PC-3 (cell line): ENCODE measurements at regions not wholly inside any gene's neighbourhood (a gene's known extent, or its start where the extent isn't known, plus 50 kb on each side); places are given as distances from the start of the nearest gene placed in this dataset.

Experiments used
- ATAC-seq: fragments of 200-7000 bp; cut with Tn5 transposase; 2 replicates; pipeline ENCODE4 v1.9.1; 2020; ENCODE audit warnings: mild to moderate bottlenecking, moderate library complexity
- BruUV-seq: library from RNA; stranded (reverse); fragments of 400-500 nt; replicated peaks from 2 replicates; lab custom pipeline; 2021; lab: Mats Ljungman, UMichigan
- CTCF ChIA-PET: fragments of 300-600 bp; sonication (Branson Sonifier 250); formaldehyde crosslinking; loops from one replicate; lab custom pipeline; 2022; ENCODE audit warnings: antibody characterized with exemption; lab: Charles Lee
- POLR2A ChIA-PET: fragments of 300-600 bp; sonication (Branson Sonifier 250); formaldehyde crosslinking; loops from one replicate; lab custom pipeline; 2022; ENCODE audit warnings: antibody characterized with exemption; ENCODE audit not compliant: unreplicated experiment; lab: Charles Lee
- DNase-seq: peaks from one replicate; pipeline ENCODE4 v3.0.0-alpha.2; 2015
- H2AFZ ChIP-seq: fragments of 300-600 bp; sonication (generic); 2 replicates; pipeline ENCODE4 v1.6.0; 2016; ENCODE audit warnings: antibody characterized with exemption, low read length
- H3F3A ChIP-seq: fragments of 300-600 bp; sonication (generic); one replicate; pipeline ENCODE4 v1.6.0; 2017; ENCODE audit warnings: antibody characterized with exemption, low read length, control low read depth, mild to moderate bottlenecking; ENCODE audit not compliant: unreplicated experiment
- H3K27ac ChIP-seq: fragments of 300-600 bp; sonication (generic); 2 replicates; pipeline ENCODE4 v1.5.1; 2016; ENCODE audit warnings: mild to moderate bottlenecking, low read length
- H3K27me3 ChIP-seq: fragments of 300-600 bp; sonication (generic); 2 replicates; pipeline ENCODE4 v1.6.1; 2016; ENCODE audit warnings: low read length, mixed read lengths
- H3K36me3 ChIP-seq: fragments of 300-600 bp; sonication (generic); 2 replicates; pipeline ENCODE4 v1.6.1; 2016; ENCODE audit warnings: low read depth, mixed run types, low read length, mixed read lengths
- H3K4me1 ChIP-seq: fragments of 300-600 bp; sonication (generic); 2 replicates; pipeline ENCODE4 v1.5.1; 2016; ENCODE audit warnings: low read length; ENCODE audit not compliant: insufficient read depth
- H3K4me2 ChIP-seq: fragments of 300-600 bp; sonication (generic); 2 replicates; pipeline ENCODE4 v1.6.0; 2016; ENCODE audit warnings: low read length
- H3K4me3 ChIP-seq: fragments of 300-600 bp; sonication (generic); 2 replicates; pipeline ENCODE4 v1.5.1; 2016; ENCODE audit warnings: mild to moderate bottlenecking, low read length, mixed read lengths
- H3K79me2 ChIP-seq: fragments of 300-600 bp; sonication (generic); 2 replicates; pipeline ENCODE4 v1.6.1; 2017; ENCODE audit warnings: low read length, mixed read lengths
- H3K9ac ChIP-seq: fragments of 300-600 bp; sonication (generic); 2 replicates; pipeline ENCODE4 v1.6.0; 2016; ENCODE audit warnings: mild to moderate bottlenecking, low read length
- H3K9me2 ChIP-seq: fragments of 300-600 bp; sonication (generic); replicated peaks from 2 replicates; pipeline ENCODE4 v1.6.1; 2016; ENCODE audit warnings: mixed run types, low read length, mixed read lengths
- H3K9me3 ChIP-seq: fragments of 300-600 bp; sonication (generic); 2 replicates; pipeline ENCODE4 v1.6.1; 2016; ENCODE audit warnings: low read length, mixed read lengths
- H4K20me1 ChIP-seq: fragments of 300-600 bp; sonication (generic); 2 replicates; pipeline ENCODE4 v1.6.1; 2016; ENCODE audit warnings: low read length, mixed read lengths
- CTCF ChIP-seq: fragments of 300-600 bp; sonication (generic); conservative IDR thresholded peaks from 2 replicates; pipeline ENCODE4 v1.5.1; 2017; ENCODE audit warnings: antibody characterized with exemption, low read depth, mild to moderate bottlenecking, low read length
- EZH2 ChIP-seq: fragments of 300-600 bp; sonication (generic); IDR thresholded peaks from one replicate; pipeline ENCODE4 v1.6.1; 2017; ENCODE audit warnings: antibody characterized with exemption, mild to moderate bottlenecking, low read length; ENCODE audit not compliant: unreplicated experiment
- EZH2phosphoT487 ChIP-seq: fragments of 300-600 bp; sonication (generic); IDR thresholded peaks from 2 replicates; pipeline ENCODE4 v1.6.1; 2018; ENCODE audit warnings: mild to moderate bottlenecking, antibody characterized with exemption, low read length, borderline replicate concordance
- intact Hi-C: fragments of 100-400 bp; cut with micrococcal nuclease; formaldehyde crosslinking; loops from 2 replicates; pipeline ENCODE4 v1.9.0; 2023

DNA sequence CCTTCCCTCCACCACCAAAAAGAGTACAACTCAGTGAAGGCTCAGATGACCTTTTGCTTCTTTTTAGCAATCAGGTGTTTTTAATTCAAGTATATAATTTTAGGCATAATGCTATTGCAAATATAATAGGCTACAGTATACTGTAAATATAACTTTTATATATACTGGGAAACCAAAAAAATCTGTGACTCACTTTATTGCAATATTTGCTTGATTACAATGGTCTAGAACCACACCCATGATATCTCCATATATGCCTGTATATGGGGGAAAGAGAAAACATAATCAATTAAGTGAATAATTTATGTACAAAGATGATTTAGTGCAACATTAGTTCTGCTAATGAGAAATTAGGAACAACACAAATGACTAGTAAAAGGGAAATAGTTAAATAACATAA is 134.3 kb downstream of the TLE3 start:
- peaks cover 18% of the 10 kb centered on the region for H3K4me1 ChIP-seq
- no peaks in the 10 kb centered on the region for H3K9me3 ChIP-seq
- intact Hi-C loops = no loop called here
- ATAC-seq (peak; percentile 67), DNase-seq (peak; percentile 65)
- no peaks in the 10 kb centered on the region for H3K27me3 ChIP-seq
- no peaks in the 10 kb centered on the region for H3F3A ChIP-seq
- TF ChIP-seq EZH2 (no peak), EZH2phosphoT487 (no peak), CTCF (no peak)
- no peaks in the 10 kb centered on the region for H3K9me2 ChIP-seq
- no TSS peak for BruUV-seq
- no peaks in the 10 kb centered on the region for H3K79me2 ChIP-seq
- H2AFZ ChIP-seq = no peak overlapping the region
- H3K4me3 ChIP-seq = no peak overlapping the region
- H4K20me1 ChIP-seq = no peaks in the 10 kb centered on the region
- ChIA-PET CTCF (no interaction called here), POLR2A (no interaction called here)
- H3K4me2 ChIP-seq = peak overlapping the region; percentile 30
- no peak overlapping the region for H3K9ac ChIP-seq
- H3K36me3 ChIP-seq = no peaks in the 10 kb centered on the region
- no peak overlapping the region for H3K27ac ChIP-seq

- no peak overlapping the region for H3K4me2 ChIP-seq
- DNase-seq = no peak
- no peaks in the 10 kb centered on the region for H3K9me2 ChIP-seq
- POLR2A ChIA-PET = no interaction called here
- peaks cover 13% of the 10 kb centered on the region; the same call in 1 of the 2 replicates for H3K27me3 ChIP-seq
- H3K79me2 ChIP-seq = no peaks in the 10 kb centered on the region
- H3K4me1 ChIP-seq = no peaks in the 10 kb centered on the region
- H3K27ac ChIP-seq = no peak overlapping the region
- H3K4me3 ChIP-seq = no peak overlapping the region
- no peak overlapping the region for H3K9ac ChIP-seq
- TF ChIP-seq EZH2 (no peak), CTCF (no peak), EZH2phosphoT487 (no peak)
- no peaks in the 10 kb centered on the region for H3K36me3 ChIP-seq
- no peaks in the 10 kb centered on the region for H4K20me1 ChIP-seq
- no TSS peak for BruUV-seq
- no peak for ATAC-seq
- H3F3A ChIP-seq = no peaks in the 10 kb centered on the region
- CTCF ChIA-PET = no interaction called here
- no peaks in the 10 kb centered on the region for H3K9me3 ChIP-seq
- intact Hi-C loops = no loop called here
- no peak overlapping the region for H2AFZ ChIP-seq
Measured at GRCh38 chr15:69971771-69972170, 125.9 kb downstream of the TLE3 start.

DNA sequence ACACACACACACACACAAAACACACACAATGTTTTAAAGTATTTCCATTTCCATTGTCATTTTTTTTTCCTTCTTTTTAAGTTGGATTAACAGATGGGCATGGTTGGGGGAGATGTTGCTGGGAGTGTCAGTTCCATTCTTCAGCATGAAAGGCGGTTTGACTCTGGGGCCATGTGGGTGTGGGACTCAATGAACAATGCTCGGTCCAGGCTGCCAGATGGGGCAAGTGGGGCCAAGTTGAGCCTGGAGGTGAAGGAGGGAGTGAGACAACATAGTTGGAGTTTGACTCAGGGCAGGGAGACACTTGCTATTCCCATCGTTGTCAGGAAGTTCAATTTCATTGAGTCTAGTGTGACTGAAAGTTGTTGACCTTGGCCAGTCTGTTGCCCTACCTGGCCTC is 125.3 kb downstream of the TLE3 start:
- intact Hi-C loops = no loop called here
- Histone ChIP-seq H3K9me2 (no peaks in the 10 kb centered on the region), H3K4me2 (no peak overlapping the region), H3K27ac (no peak overlapping the region), H2AFZ (no peak overlapping the region), H4K20me1 (no peaks in the 10 kb centered on the region), H3K79me2 (no peaks in the 10 kb centered on the region), H3K9me3 (no peaks in the 10 kb centered on the region), H3F3A (no peaks in the 10 kb centered on the region), H3K4me1 (no peaks in the 10 kb centered on the region), H3K36me3 (no peaks in the 10 kb centered on the region), H3K9ac (no peak overlapping the region), H3K4me3 (no peak overlapping the region), H3K27me3 (peaks cover 13% of the 10 kb centered on the region; the same call in 1 of the 2 replicates)
- POLR2A ChIA-PET = no interaction called here
- ATAC-seq = no peak
- TF ChIP-seq EZH2 = no peak
- no peak for TF ChIP-seq CTCF
- no peak for TF ChIP-seq EZH2phosphoT487
- no TSS peak for BruUV-seq
- CTCF ChIA-PET = no interaction called here
- no peak for DNase-seq
